Prostate gland (tissue), 2 donors: ENCODE measurements at regions not wholly inside any gene's neighbourhood (a gene's known extent, or its start where the extent isn't known, plus 50 kb on each side); places are given as distances from the start of the nearest gene placed in this dataset.

Experiments
- POLR2AphosphoS5 ChIP-seq: sonication (generic); formaldehyde crosslinking; IDR thresholded peaks from one replicate; pipeline ENCODE4 v1.6.1; 2017; ENCODE audit warnings: antibody characterized with exemption
- TF ChIP-seq, protein P1 (sequence below), 4 experiments: fragments of 200-600 bp in 2 of 4; fragments of 450-650 bp in 2 of 4; sonication (generic) in 2 of 4; IDR thresholded peaks; 1 replicate in 3 of 4; 2 replicates in 1 of 4; pipeline ENCODE4 v1.5.1; 2016 to 2019; ENCODE audit warnings: antibody characterized with exemption in 4 of 4, mild to moderate bottlenecking in 2 of 4, moderate library complexity in 2 of 4

DNA sequence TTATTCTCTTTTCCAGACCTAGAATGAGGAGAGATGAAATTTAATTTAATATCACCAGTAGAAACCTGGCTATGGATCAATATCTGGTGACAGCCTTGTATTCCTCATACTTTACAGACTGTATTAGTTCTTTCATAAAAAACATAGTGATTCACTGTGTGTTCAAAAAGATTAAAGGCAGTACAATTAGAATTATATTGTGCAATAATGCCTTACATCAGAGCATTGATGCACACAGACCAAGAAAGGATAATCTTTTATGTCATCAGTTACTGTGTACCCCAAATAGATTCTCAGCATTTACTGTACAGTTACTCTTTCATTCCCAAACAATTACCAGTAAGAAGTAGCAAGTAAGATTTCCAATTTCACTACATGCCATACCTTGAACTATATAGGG, 260.5 kb upstream of the ANXA10 start:
- TF ChIP-seq, protein P1, sequence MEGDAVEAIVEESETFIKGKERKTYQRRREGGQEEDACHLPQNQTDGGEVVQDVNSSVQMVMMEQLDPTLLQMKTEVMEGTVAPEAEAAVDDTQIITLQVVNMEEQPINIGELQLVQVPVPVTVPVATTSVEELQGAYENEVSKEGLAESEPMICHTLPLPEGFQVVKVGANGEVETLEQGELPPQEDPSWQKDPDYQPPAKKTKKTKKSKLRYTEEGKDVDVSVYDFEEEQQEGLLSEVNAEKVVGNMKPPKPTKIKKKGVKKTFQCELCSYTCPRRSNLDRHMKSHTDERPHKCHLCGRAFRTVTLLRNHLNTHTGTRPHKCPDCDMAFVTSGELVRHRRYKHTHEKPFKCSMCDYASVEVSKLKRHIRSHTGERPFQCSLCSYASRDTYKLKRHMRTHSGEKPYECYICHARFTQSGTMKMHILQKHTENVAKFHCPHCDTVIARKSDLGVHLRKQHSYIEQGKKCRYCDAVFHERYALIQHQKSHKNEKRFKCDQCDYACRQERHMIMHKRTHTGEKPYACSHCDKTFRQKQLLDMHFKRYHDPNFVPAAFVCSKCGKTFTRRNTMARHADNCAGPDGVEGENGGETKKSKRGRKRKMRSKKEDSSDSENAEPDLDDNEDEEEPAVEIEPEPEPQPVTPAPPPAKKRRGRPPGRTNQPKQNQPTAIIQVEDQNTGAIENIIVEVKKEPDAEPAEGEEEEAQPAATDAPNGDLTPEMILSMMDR (IDR thresholded peaks at IDR 0.05): no peak
- no peak for TF ChIP-seq POLR2AphosphoS5
